GM21526 (cell line): ENCODE measurements at regions not wholly inside any gene's neighbourhood (a gene's known extent, or its start where the extent isn't known, plus 50 kb on each side); places are given as distances from the start of the nearest gene placed in this dataset.
"Not testable (repeated sequence)": the region's sequence is repeated elsewhere in the genome, so short reads cannot be mapped to it uniquely, and the experiment has no call there.

Source experiments
- ATAC-seq: cut with Tn5 transposase; IDR thresholded peaks from one replicate; pipeline ENCODE4 v1.9.1; 2021; ENCODE audit warnings: moderate library complexity; ENCODE audit not compliant: unreplicated experiment, low FRiP score

GRCh38 chr10:18735711-18736110, 76.5 kb downstream of the ARL5B start:
- no peak for ATAC-seq

DNA sequence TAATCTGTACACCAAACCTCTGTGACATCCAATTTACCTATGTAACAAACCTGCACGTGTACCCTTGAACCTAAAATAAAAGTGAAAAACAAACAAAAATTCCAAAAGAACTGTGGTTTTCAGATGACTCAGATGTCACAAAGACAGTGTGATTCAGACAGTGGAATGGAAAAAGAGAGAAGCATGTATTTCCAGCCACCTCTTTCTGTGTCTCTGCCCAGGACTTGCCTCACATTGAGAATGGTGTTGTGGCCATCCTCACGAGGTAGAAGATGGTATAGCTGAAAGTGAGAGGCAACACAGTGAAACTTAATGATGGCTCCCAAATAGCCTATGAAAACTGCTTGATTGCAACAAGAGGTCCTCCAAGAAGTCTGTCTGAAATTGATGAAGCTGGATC, 78.0 kb downstream of the ARL5B start:
- no peak for ATAC-seq

DNA sequence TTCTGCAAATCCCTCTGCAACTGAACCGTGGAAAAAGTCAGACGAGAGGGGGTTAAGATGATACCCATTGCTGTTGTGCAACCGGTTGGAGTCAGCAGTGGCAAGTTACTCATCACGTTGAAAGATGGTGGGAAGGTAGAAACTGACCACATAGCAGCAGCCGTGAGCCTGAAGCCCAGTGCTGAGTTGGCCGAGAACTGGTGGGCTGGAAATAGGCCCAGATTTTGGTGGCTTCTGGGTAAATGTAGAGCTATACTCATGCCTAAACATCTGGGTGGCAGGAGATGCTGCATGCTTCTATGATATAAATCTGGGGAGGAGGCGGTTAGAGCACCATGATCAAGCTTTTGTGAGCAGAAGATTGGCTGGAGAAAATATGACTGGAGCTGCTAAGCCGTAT, 78.6 kb downstream of the ARL5B start:
- ATAC-seq, result no peak

GRCh38 chr10:18738835-18739234, 79.6 kb downstream of the ARL5B start:
- no peak for ATAC-seq

- ATAC-seq, result no peak
Observed at GRCh38 chr10:18743926-18744325, 84.7 kb downstream of the ARL5B start.

GRCh38 chr10:18753312-18753895, 94.2 kb downstream of the ARL5B start:
- ATAC-seq, result no peak

DNA sequence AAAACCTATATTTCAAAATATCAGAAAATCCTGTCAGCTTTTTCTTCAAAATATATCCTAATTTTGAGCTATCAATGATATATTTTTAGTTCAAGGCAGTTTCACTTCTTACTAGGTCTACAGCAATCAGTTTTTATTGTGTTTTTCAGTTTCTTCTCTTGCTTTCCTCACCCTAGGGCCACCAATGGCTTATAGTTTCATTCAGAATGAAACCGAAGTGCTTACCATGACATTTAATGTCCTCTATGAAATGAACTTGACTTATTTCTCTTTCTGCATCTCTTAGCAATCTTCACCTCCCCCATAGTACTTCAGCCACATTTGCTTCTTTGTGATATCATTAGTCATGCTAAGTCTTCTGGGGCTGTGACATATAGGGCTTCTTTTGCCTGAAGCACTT, 100.3 kb downstream of the ARL5B start:
- ATAC-seq, result peak; percentile 94

GRCh38 chr10:18760836-18761235, 101.6 kb downstream of the ARL5B start:
- no peak for ATAC-seq

DNA sequence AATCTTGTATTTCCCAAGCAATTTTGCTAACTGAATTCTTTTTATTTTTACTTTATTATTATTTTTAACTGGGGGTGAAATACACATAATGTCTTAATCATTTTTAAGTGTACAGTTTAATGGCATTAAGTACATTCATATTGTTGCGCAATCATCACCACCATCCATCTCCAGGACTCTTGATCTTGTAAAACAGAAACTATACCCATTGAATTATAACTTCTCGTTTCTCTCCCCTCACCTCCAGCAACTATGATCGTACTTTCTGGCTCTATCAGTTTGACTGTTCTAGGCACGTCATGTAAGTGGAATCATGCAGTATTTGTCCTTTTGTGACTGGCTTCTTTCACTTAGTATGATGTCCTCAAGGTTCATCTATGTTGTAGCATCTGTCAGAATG, 108.8 kb downstream of the ARL5B start:
- ATAC-seq, result no peak

DNA sequence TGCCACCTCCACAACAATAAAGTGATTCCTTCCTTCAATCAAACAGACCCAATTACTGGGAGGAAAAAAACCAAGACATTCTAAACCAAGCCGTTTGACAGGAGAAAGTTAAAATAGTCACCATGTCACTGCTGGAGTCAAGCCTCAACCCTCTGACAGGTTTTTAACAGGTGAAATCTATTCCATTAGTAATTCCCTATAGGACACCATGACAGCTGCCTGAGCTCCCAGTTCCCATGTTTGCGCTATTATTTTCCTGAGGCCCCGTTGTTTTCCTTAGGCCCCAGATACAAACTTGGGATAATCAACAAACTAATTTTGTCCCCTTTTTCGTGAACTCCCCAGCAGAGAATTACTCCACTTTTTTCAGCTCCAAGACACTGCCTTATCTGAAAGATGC, 113.9 kb downstream of the ARL5B start:
- ATAC-seq, result no peak

DNA sequence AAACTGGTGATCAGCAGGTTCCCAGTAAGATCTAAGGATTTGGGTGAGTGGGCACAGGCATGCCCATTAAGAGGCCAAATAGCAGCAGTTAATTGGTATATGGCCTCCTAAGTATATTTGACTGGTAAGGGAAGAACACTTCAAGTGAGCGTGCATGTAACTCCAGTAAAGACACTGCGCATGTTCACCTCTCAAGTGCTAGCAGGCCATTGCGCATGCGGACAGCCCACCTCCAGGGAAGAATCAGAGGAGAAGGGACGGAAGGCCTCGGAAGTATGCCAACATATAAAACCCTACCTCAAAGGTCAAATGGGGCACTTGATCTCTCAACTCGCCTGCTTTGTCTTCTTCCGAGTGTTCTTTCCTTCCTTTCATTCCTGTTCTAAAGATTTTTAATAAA, 118.0 kb downstream of the ARL5B start:
- no peak for ATAC-seq

GRCh38 chr10:18786478-18786877, 127.2 kb downstream of the ARL5B start:
- no peak for ATAC-seq

GRCh38 chr10:18793951-18794350, 134.7 kb downstream of the ARL5B start:
- no peak for ATAC-seq

- ATAC-seq, result no peak
Observed at GRCh38 chr10:18795549-18795948, 136.3 kb downstream of the ARL5B start.

DNA sequence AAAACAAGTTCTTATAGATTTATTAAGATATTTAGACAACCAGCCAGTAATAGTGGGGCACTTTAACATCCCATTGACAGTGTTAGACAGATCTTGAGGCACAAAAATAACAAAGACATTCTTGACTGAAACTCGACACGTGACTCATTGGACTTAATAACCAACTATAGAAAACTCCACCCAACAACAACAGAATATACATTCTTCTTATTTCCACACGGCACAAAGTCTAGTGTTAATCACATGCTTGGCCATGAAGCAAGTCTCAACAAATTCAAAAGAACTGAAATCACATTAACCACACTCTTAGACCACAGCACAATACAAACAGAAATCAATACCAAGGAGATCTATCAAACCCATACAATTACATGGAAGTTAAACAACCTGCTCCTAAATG, 138.1 kb downstream of the ARL5B start:
- ATAC-seq, result no peak

DNA sequence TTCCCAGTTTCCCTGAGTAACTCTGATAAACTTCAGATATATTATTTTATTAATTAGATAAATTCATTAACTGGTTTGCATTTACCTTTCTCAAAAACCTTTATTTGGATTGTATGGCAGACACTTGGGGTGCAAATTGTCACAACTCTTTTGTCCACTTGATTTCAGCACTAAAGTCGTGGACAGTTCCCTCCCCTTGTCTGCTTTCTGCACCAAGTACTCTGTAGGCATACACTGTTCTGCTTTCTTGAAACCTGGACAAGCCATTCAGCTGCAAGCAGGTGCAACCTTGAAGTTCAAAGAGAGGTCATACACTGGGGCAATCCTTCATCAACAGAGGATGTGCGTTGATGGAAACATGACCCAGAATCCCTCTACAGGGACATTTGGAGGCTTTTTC, 162.9 kb downstream of the ARL5B start:
- ATAC-seq, result no peak

- no peak for ATAC-seq
Observed at GRCh38 chr10:18829259-18829658, 170.0 kb downstream of the ARL5B start.

DNA sequence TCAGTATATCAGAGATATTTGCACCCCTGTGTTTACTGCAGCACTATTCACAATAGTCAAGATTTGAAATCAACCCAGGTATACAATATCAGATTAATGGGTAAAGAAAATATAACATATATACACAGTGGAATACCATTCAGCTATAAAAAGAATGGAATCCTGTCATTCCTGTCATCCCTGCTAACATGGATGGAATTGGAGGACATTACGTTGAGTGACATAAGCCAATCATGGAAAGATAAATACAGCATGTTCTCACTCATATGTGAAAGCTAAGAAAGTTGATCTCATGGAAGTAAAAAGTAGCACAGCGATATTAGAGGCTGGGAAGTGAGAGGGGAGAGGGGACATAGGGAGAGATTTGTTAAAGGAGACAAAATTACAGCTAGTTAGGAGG, 171.0 kb downstream of the ARL5B start:
- ATAC-seq, result no peak

DNA sequence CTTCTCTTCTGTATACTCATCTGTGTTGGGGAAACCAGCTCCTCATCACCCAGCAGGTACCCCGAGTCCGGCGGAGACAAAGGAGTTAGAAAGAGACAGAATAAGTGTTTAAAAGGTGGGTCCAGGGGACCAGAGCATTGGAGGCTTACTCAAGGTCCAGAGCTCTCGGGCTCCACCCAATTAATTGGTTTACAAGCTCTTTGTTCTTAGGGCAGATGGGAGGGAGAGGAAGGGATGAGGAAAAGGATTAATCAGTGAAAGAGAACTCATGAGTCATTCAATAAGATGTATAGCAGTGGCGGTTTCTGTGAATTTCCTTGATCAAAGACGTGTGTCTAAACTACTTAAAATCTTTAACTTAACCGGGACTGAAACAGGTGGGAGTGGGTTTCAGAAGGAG, 192.0 kb upstream of the MALRD1 start:
- not testable (repeated sequence) for ATAC-seq

DNA sequence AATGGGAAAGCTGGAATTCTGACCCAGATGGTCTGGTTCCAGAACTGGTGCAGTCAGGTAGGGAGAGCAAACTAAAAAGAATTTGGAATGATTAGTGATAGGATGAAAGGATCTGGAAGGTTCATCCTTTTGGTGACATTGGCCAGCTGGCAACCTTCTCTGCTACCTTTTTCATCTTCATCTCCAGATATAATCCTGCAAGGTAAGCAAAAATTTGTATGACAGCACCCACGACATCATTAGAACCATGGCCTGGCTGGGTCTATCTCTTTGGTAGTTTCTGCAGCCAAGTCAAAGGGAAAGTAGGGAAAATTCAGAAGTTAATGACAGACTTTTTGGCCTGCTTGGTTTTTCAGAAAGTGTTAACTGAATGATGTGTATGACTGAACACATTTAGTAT, 188.9 kb upstream of the MALRD1 start:
- no peak for ATAC-seq

- no peak for ATAC-seq
Observed at GRCh38 chr10:18860186-18860585, 188.4 kb upstream of the MALRD1 start.

- ATAC-seq, result no peak
Observed at GRCh38 chr10:18860631-18861240, 187.9 kb upstream of the MALRD1 start.

DNA sequence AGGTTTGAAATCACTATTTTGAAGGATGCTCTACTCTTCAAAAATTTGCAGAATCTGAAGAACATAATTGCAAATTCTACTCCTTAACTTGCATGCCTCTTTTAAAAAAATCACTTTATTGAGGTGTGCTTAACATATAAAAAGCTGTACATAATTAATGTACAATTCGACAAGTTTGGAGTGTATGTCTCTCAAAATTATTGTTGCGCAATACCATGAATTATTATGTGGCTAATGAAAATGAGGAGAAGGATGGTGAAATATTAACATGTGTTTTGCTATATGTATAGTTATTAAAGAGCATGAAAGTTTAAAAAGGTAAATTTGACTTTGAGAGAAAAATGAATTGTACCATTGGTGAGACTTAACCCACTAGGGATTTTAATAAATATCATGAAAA, 187.2 kb upstream of the MALRD1 start:
- no peak for ATAC-seq
